ENCODE measurements at regions not wholly inside any gene's neighbourhood (a gene's known extent, or its start where the extent isn't known, plus 50 kb on each side); places are given as distances from the start of the nearest gene placed in this dataset.

DNA sequence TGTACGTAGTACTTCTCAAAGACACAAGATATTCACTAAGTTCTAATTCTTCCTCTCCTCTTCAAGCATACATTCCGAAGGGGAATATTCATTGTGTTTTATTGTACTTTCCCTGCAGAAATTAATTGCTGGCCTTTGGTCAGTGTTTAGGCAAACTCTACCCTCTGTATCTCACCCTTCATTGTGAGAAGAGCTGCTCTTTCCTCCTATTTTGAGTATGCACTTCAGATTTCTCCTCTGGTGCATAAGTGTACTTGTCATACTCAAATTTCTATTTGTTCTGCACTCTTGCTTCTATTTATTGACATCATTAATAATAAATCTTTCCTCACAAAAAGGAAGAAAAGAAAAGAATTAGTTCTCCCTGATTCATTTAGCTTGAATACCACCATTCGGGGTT lies 485.4 kb upstream of the SLC8A1 start:
- no peaks in the 10 kb centered on the region for H3K4me1 ChIP-seq (ENCODE audit: insufficient read depth, low read length)
- no peak overlapping the region for H3K27ac ChIP-seq (ENCODE audit: low read depth, low read length)
- H3K79me2 ChIP-seq (ENCODE audit: insufficient read depth, low read length): no peaks in the 10 kb centered on the region
- no peaks in the 10 kb centered on the region for H3K9me3 ChIP-seq (ENCODE audit: insufficient read depth, low read depth, low read length)
- H3K36me3 ChIP-seq (ENCODE audit: insufficient read depth, low read length): no peaks in the 10 kb centered on the region
- no peaks in the 10 kb centered on the region for H4K20me1 ChIP-seq (ENCODE audit: insufficient read depth, low read length)
- no peaks in the 10 kb centered on the region for H3K36me3 Mint-ChIP-seq (ENCODE audit: low read depth, unreplicated experiment)
- H3K4me3 Mint-ChIP-seq (ENCODE audit: unreplicated experiment): no peak overlapping the region
- H3K4me1 Mint-ChIP-seq (ENCODE audit: low read depth, unreplicated experiment): no peaks in the 10 kb centered on the region
- H3K27ac Mint-ChIP-seq (ENCODE audit: unreplicated experiment): no peak overlapping the region
- H3K27me3 ChIP-seq (ENCODE audit: insufficient read depth, low read length): no peaks in the 10 kb centered on the region
- no peak overlapping the region for H3K4me2 ChIP-seq (ENCODE audit: low read length)
- no peak for DNase-seq (ENCODE audit: low read depth)
- H2AFZ ChIP-seq (ENCODE audit: low read depth, low read length): no peak overlapping the region
- H3K27me3 Mint-ChIP-seq (ENCODE audit: low read depth, unreplicated experiment): no peaks in the 10 kb centered on the region
- FAIRE-seq: no peak
- H3K4me3 ChIP-seq (ENCODE audit: insufficient read depth, low read depth, low read length): no peak overlapping the region
- TF ChIP-seq CTCF (IDR thresholded peaks at IDR 0.05; ENCODE audit: insufficient read depth, low read depth, low read length): no peak
- TF ChIP-seq EZH2 (IDR thresholded peaks at IDR 0.05; ENCODE audit: insufficient read depth, low read length): no peak
- peaks cover 3% of the 10 kb centered on the region for H3K9me3 Mint-ChIP-seq (ENCODE audit: unreplicated experiment)
- no peak overlapping the region for H3K9ac ChIP-seq (ENCODE audit: low read length)

GRCh38 chr2:40953341-40953740 lies 501.5 kb upstream of the SLC8A1 start:
- Histone ChIP-seq H3K4me2 (ENCODE audit: low read length) (no peak overlapping the region), H3K27me3 (ENCODE audit: insufficient read depth, low read length) (no peaks in the 10 kb centered on the region), H3K4me3 (ENCODE audit: insufficient read depth, low read depth, low read length) (no peak overlapping the region), H3K27ac (ENCODE audit: low read depth, low read length) (no peak overlapping the region), H3K9ac (ENCODE audit: low read length) (no peak overlapping the region), H2AFZ (ENCODE audit: low read depth, low read length) (no peak overlapping the region), H4K20me1 (ENCODE audit: insufficient read depth, low read length) (no peaks in the 10 kb centered on the region), H3K9me3 (ENCODE audit: insufficient read depth, low read depth, low read length) (no peaks in the 10 kb centered on the region), H3K36me3 (ENCODE audit: insufficient read depth, low read length) (no peaks in the 10 kb centered on the region), H3K4me1 (ENCODE audit: insufficient read depth, low read length) (no peaks in the 10 kb centered on the region), H3K79me2 (ENCODE audit: insufficient read depth, low read length) (no peaks in the 10 kb centered on the region)
- DNase-seq (ENCODE audit: low read depth) (no peak), FAIRE-seq (no peak)
- no peaks in the 10 kb centered on the region for H3K9me3 Mint-ChIP-seq (ENCODE audit: unreplicated experiment)
- no peak overlapping the region for H3K27ac Mint-ChIP-seq (ENCODE audit: unreplicated experiment)
- H3K4me3 Mint-ChIP-seq (ENCODE audit: unreplicated experiment): no peak overlapping the region
- H3K4me1 Mint-ChIP-seq (ENCODE audit: low read depth, unreplicated experiment): peaks cover 4% of the 10 kb centered on the region
- no peaks in the 10 kb centered on the region for H3K27me3 Mint-ChIP-seq (ENCODE audit: low read depth, unreplicated experiment)
- no peaks in the 10 kb centered on the region for H3K36me3 Mint-ChIP-seq (ENCODE audit: low read depth, unreplicated experiment)
- TF ChIP-seq EZH2 (IDR thresholded peaks at IDR 0.05; ENCODE audit: insufficient read depth, low read length): no peak
- TF ChIP-seq CTCF (IDR thresholded peaks at IDR 0.05; ENCODE audit: insufficient read depth, low read depth, low read length): no peak

- Histone ChIP-seq H3K27me3 (ENCODE audit: insufficient read depth, low read length) (no peaks in the 10 kb centered on the region), H4K20me1 (ENCODE audit: insufficient read depth, low read length) (no peaks in the 10 kb centered on the region), H3K9me3 (ENCODE audit: insufficient read depth, low read depth, low read length) (no peaks in the 10 kb centered on the region), H3K36me3 (ENCODE audit: insufficient read depth, low read length) (no peaks in the 10 kb centered on the region), H3K79me2 (ENCODE audit: insufficient read depth, low read length) (no peaks in the 10 kb centered on the region), H3K27ac (ENCODE audit: low read depth, low read length) (no peak overlapping the region), H2AFZ (ENCODE audit: low read depth, low read length) (no peak overlapping the region), H3K4me1 (ENCODE audit: insufficient read depth, low read length) (no peaks in the 10 kb centered on the region), H3K4me2 (ENCODE audit: low read length) (no peak overlapping the region), H3K9ac (ENCODE audit: low read length) (no peak overlapping the region), H3K4me3 (ENCODE audit: insufficient read depth, low read depth, low read length) (no peak overlapping the region)
- Mint-ChIP-seq H3K27ac (ENCODE audit: unreplicated experiment) (no peak overlapping the region), H3K4me1 (ENCODE audit: low read depth, unreplicated experiment) (peaks cover 4% of the 10 kb centered on the region), H3K27me3 (ENCODE audit: low read depth, unreplicated experiment) (no peaks in the 10 kb centered on the region), H3K4me3 (ENCODE audit: unreplicated experiment) (no peak overlapping the region), H3K9me3 (ENCODE audit: unreplicated experiment) (no peaks in the 10 kb centered on the region), H3K36me3 (ENCODE audit: low read depth, unreplicated experiment) (no peaks in the 10 kb centered on the region)
- FAIRE-seq (no peak), DNase-seq (ENCODE audit: low read depth) (no peak)
- TF ChIP-seq CTCF (IDR thresholded peaks at IDR 0.05; ENCODE audit: insufficient read depth, low read depth, low read length) (no peak), EZH2 (IDR thresholded peaks at IDR 0.05; ENCODE audit: insufficient read depth, low read length) (no peak)
Measured at GRCh38 chr2:40955042-40955441, 503.2 kb upstream of the SLC8A1 start.

Data from astrocyte (in vitro differentiated cells and primary cell).